Natural killer cell (primary cell): ENCODE measurements at regions not wholly inside any gene's neighbourhood (a gene's known extent, or its start where the extent isn't known, plus 50 kb on each side); places are given as distances from the start of the nearest gene placed in this dataset.

Experiments
- ATAC-seq, 3 donors: fragments of 150-1000 bp in 2 of 3; fragments of 200-7000 bp in 1 of 3; cut with Tn5 transposase; 1 replicate in 1 of 3; 2 replicates in 2 of 3; pipeline ENCODE4 v1.10.0; 2021; ENCODE audit warnings: mild to moderate bottlenecking in 2 of 3, moderate library complexity in 2 of 3
- DNase-seq, 2 donors: peaks; one replicate each; pipeline versions ENCODE4 v3.0.0 to v3.0.0-alpha.2; 2013 to 2021; ENCODE audit warnings: mixed read lengths in 1 of 2
- H3K27ac ChIP-seq: one replicate; pipeline ENCODE4 v1.5.1; 2013; ENCODE audit warnings: mild to moderate bottlenecking, low read length
- H3K27me3 ChIP-seq: one replicate; pipeline ENCODE4 v1.6.1; 2013; ENCODE audit warnings: low read length; ENCODE audit not compliant: control insufficient read depth, insufficient read depth
- H3K36me3 ChIP-seq: one replicate; pipeline ENCODE4 v1.6.1; 2013; ENCODE audit warnings: low read length; ENCODE audit not compliant: control insufficient read depth, insufficient read depth
- H3K4me1 ChIP-seq: one replicate; pipeline ENCODE4 v1.6.1; 2013; ENCODE audit warnings: low read length; ENCODE audit not compliant: control insufficient read depth, insufficient read depth
- H3K4me3 ChIP-seq: one replicate; pipeline ENCODE4 v1.5.1; 2013; ENCODE audit warnings: low read length
- H3K9me3 ChIP-seq: one replicate; pipeline ENCODE4 v1.6.1; 2013; ENCODE audit warnings: low read length; ENCODE audit not compliant: control insufficient read depth, insufficient read depth
- H3K27ac Mint-ChIP-seq, 2 donors: one replicate each; pipeline ENCODE4 v1.8.0; 2022; ENCODE audit warnings: mild to moderate bottlenecking in 2 of 2, mixed read lengths in 2 of 2, moderate library complexity in 1 of 2
- H3K27me3 Mint-ChIP-seq, 2 donors: one replicate each; pipeline ENCODE4 v1.8.0; 2022; ENCODE audit warnings: low read depth in 2 of 2, mixed read lengths in 2 of 2
- H3K36me3 Mint-ChIP-seq: one replicate; pipeline ENCODE4 v1.8.0; 2022; ENCODE audit warnings: mixed read lengths
- H3K4me1 Mint-ChIP-seq, 2 donors: one replicate each; pipeline ENCODE4 v1.8.0; 2022; ENCODE audit warnings: mixed read lengths in 2 of 2
- H3K4me3 Mint-ChIP-seq: one replicate; pipeline ENCODE4 v1.8.0; 2022; ENCODE audit warnings: mild to moderate bottlenecking, moderate library complexity, mixed read lengths
- H3K9me3 Mint-ChIP-seq, 2 donors: one replicate each; pipeline ENCODE4 v1.8.0; 2022; ENCODE audit warnings: mixed read lengths in 2 of 2
- WGBS: methylation state at CpG from one replicate; pipeline ENCODE4 v1.1.7; 2013; ENCODE audit warnings: missing lambda C conversion rate; ENCODE audit not compliant: insufficient coverage; 5-methylcytosine and 5-hydroxymethylcytosine counted together
- intact Hi-C: fragments of 100-400 bp; cut with micrococcal nuclease; formaldehyde crosslinking; loops from one replicate; pipeline ENCODE4 v1.14.2; 2022
- TF ChIP-seq, protein P1 (sequence below): fragments of 200-600 bp; IDR thresholded peaks from one replicate; pipeline ENCODE4 v1.8.0; 2022; ENCODE audit warnings: antibody characterized with exemption

DNA sequence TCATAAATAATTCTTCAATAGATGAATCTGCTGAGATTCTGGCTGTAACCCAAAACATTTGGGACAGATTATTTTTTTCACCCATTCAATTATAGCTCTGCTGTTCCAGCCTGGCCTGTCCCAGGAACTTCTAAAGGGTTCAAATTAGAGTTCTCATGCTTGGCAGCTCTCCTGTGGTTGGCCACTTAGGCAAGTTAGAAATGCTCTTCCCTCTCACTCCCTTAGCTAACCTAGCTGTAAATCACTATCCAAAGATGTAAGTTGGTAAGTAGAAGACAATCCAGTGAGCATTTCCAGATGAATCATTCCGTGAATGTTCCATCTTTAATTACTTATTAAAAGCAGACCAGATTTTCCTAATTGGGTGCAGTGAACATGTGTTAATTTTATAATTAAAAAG lies 760.4 kb upstream of the TBX3 start:
- no peak overlapping the region for H3K4me3 Mint-ChIP-seq
- TF ChIP-seq, protein P1, sequence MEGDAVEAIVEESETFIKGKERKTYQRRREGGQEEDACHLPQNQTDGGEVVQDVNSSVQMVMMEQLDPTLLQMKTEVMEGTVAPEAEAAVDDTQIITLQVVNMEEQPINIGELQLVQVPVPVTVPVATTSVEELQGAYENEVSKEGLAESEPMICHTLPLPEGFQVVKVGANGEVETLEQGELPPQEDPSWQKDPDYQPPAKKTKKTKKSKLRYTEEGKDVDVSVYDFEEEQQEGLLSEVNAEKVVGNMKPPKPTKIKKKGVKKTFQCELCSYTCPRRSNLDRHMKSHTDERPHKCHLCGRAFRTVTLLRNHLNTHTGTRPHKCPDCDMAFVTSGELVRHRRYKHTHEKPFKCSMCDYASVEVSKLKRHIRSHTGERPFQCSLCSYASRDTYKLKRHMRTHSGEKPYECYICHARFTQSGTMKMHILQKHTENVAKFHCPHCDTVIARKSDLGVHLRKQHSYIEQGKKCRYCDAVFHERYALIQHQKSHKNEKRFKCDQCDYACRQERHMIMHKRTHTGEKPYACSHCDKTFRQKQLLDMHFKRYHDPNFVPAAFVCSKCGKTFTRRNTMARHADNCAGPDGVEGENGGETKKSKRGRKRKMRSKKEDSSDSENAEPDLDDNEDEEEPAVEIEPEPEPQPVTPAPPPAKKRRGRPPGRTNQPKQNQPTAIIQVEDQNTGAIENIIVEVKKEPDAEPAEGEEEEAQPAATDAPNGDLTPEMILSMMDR, result no peak
- no peaks in the 10 kb centered on the region for H3K9me3 ChIP-seq
- H3K27ac Mint-ChIP-seq, result no peak overlapping the region
- H3K36me3 Mint-ChIP-seq, result no peaks in the 10 kb centered on the region
- no peak overlapping the region for H3K4me3 ChIP-seq
- no peaks in the 10 kb centered on the region for H3K4me1 ChIP-seq
- no peaks in the 10 kb centered on the region for H3K27me3 Mint-ChIP-seq
- intact Hi-C loops, result no loop called here
- no peaks in the 10 kb centered on the region for H3K36me3 ChIP-seq
- H3K27me3 ChIP-seq, result no peaks in the 10 kb centered on the region
- ATAC-seq, result no peak
- H3K9me3 Mint-ChIP-seq, result peaks cover 0 to 2% of the 10 kb centered on the region in 2 donors
- DNase-seq, result no peak
- H3K27ac ChIP-seq, result no peak overlapping the region
- H3K4me1 Mint-ChIP-seq, result no peaks in the 10 kb centered on the region
- no CpG with 5 or more reads among the region's 1 CpG for WGBS

DNA sequence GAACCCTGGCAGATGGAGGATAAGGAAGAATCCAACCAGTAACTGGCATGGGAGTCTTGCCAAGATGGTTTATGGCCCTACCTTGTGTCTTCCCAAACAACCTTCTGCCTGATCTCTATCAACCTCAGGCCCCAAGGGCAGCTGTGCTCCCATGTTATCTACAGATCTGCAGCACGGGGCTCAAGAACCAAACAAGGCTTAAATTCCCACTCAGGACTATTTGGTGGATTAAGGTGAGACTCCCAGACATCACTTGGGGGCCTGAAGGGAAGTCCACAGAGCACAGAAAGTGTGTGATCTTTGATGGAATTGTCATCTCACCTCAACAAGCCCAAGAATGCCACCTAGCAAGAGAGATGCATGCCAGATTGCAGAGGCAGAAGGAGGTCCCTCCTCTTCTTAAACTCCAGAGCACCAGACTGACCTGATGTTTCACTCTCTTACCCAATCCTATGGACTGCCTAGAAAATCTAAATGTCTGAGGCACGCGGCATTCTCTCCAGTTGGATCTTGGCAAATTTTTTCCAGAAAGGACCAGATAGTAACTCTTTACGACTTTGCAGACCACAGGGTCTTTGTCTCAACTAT lies 759.5 kb upstream of the TBX3 start:
- TF ChIP-seq, protein P1, result no peak
- H3K4me1 ChIP-seq, result no peaks in the 10 kb centered on the region
- ATAC-seq (no peak), DNase-seq (no peak)
- no peaks in the 10 kb centered on the region for H3K36me3 ChIP-seq
- H3K27me3 ChIP-seq, result no peaks in the 10 kb centered on the region
- no peak overlapping the region for H3K4me3 ChIP-seq
- no peak overlapping the region for H3K4me3 Mint-ChIP-seq
- H3K9me3 Mint-ChIP-seq, result peaks cover 0 to 2% of the 10 kb centered on the region in 2 donors
- intact Hi-C loops, result no loop called here
- no peaks in the 10 kb centered on the region for H3K4me1 Mint-ChIP-seq
- no peaks in the 10 kb centered on the region for H3K9me3 ChIP-seq
- H3K27ac Mint-ChIP-seq, result no peak overlapping the region
- 73% methylated on average over 4 of the region's 4 CpGs for WGBS
- H3K36me3 Mint-ChIP-seq, result no peaks in the 10 kb centered on the region
- no peak overlapping the region for H3K27ac ChIP-seq
- no peaks in the 10 kb centered on the region for H3K27me3 Mint-ChIP-seq

DNA sequence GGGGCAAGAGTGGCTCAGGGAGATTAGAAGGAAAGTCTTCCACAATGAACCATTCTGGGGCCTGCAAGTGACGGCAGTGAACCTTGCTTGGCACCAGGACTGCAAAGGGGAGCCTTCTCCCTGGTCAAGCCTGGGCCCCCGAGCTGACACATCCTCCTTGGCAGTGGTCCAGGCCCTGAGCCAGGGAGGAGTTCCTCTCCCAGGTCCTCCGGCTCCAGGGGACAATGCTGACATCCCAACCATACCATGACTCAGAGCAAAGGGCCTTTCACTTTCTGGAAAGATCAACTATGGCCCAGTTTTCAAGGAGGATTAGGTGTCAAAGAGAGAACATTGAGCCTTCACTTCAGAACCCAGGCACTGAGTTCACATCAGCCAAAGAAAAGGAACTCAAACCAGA lies 756.5 kb upstream of the TBX3 start:
- TF ChIP-seq, protein P1, result no peak
- H3K4me1 Mint-ChIP-seq, result no peaks in the 10 kb centered on the region
- H3K4me3 ChIP-seq, result no peak overlapping the region
- H3K4me1 ChIP-seq, result no peaks in the 10 kb centered on the region
- 47% methylated on average over 3 of the region's 3 CpGs for WGBS
- ATAC-seq (no peak), DNase-seq (no peak)
- H3K36me3 ChIP-seq, result no peaks in the 10 kb centered on the region
- peaks cover 0 to 4% of the 10 kb centered on the region in 2 donors for H3K9me3 Mint-ChIP-seq
- H3K36me3 Mint-ChIP-seq, result no peaks in the 10 kb centered on the region
- no peaks in the 10 kb centered on the region for H3K27me3 Mint-ChIP-seq
- peaks cover 2% of the 10 kb centered on the region for H3K9me3 ChIP-seq
- no peaks in the 10 kb centered on the region for H3K27me3 ChIP-seq
- H3K4me3 Mint-ChIP-seq, result no peak overlapping the region
- H3K27ac Mint-ChIP-seq, result no peak overlapping the region
- intact Hi-C loops, result no loop called here
- H3K27ac ChIP-seq, result no peak overlapping the region

DNA sequence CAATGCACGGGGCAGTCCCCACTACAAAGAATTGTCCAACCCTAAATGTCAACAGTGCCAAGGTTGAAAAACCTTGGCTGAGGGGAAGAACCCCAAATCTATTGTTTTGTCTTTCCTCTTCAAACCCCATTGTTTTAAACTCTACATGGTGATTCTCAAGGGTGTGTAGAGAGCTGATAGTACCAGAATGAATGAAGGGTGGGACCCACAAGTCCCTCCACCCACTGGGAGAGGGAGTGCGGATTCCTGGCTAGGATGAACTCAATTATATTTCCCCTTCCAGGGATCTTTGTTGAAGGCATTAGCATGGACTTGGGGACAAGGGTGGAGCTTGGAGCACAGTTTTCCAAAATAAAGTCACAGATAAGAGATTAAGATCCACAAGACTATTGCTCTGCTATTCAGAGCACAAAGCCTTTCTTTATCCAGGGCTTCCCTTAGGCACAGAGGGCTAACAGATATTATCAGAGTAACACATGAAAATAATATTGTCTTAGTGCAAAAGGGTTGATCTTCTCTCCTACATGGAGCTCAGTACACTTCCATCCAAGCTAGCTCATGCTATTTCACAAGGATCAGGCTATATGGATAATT lies 755.1 kb upstream of the TBX3 start:
- Histone ChIP-seq H3K4me1 (no peaks in the 10 kb centered on the region), H3K9me3 (peaks cover 2% of the 10 kb centered on the region), H3K27me3 (no peaks in the 10 kb centered on the region), H3K4me3 (no peak overlapping the region), H3K27ac (no peak overlapping the region), H3K36me3 (no peaks in the 10 kb centered on the region)
- TF ChIP-seq, protein P1, result no peak
- no peak for DNase-seq
- Mint-ChIP-seq H3K27ac (no peak overlapping the region), H3K4me3 (no peak overlapping the region), H3K27me3 (no peaks in the 10 kb centered on the region), H3K9me3 (peaks cover 0 to 4% of the 10 kb centered on the region in 2 donors), H3K36me3 (no peaks in the 10 kb centered on the region), H3K4me1 (no peaks in the 10 kb centered on the region)
- 67% methylated on average over 1 of the region's 2 CpGs for WGBS
- intact Hi-C loops, result no loop called here
- no peak for ATAC-seq
